ENCODE measurements at regions not wholly inside any gene's neighbourhood (a gene's known extent, or its start where the extent isn't known, plus 50 kb on each side); places are given as distances from the start of the nearest gene placed in this dataset.
"Not testable (repeated sequence)": the region's sequence is repeated elsewhere in the genome, so short reads cannot be mapped to it uniquely, and the experiment has no call there.

DNA sequence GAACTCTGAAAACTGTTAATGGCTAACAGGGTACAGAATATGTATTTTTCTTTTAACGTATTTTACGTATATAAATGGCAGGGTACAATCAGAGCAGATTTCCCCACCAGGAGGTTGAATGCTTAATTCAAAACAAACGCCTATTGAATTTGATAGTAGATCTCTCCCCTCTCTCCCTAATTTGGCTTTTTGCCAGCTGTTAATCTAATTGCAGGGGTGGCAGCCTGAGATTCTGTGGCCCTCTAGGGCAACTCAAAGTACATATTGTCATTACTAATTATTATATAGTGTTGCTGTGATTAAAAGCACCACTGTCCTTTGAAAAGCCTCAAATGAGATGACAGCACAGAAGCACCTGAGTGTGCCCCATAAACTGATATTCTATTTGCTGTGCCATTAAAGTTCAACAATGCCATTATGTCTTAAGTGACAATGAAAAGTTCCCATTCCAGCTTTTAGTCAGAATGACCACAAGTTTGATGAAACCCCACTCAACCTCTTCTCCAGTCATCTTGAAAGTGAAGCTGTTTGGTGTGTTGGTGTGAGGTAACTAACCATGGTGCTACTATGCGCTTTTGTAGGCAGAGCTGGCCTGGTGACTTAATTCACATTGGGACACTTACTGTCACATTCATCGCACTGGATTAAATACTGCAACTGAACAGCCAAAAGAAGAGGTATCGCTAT is 351.4 kb downstream of the KCNRG start:
- DNase-seq, result no peak

GRCh38 chr13:50369646-50370045 is 354.4 kb downstream of the KCNRG start:
- DNase-seq, result no peak

GRCh38 chr13:50370303-50370950 is 355.2 kb downstream of the KCNRG start:
- no peak for DNase-seq

GRCh38 chr13:50374517-50374916 is 359.3 kb downstream of the KCNRG start:
- no peak for DNase-seq

GRCh38 chr13:50375792-50376191 is 360.5 kb downstream of the KCNRG start:
- no peak for DNase-seq

GRCh38 chr13:50376895-50377575 is 361.8 kb downstream of the KCNRG start:
- no peak for DNase-seq

GRCh38 chr13:50377726-50378270 is 362.6 kb downstream of the KCNRG start:
- DNase-seq, result no peak

DNA sequence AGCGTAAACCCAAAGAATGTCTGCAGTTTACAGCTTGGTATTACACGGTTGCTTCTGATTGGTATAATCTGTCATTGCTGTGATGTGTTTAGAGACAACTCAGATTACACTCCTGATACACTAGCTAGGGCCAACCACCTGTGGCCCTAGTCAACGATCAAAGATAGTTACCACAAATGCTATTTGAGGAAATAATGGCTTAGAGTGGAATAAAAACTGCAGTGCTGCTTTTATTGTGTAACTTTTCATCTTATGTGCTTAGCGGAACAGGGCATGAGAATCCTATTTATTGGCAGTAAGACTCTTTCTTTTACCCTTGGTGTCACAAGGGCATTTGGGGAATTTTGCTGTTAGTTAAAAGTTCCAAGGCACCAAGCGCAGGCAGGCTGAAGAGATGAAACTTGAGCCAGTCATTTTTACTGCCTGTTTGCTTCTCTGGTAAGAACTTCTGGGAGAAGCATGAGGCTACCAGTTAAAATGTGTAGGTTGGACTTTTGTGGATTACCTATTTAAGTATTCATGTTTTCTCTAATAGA is 363.3 kb downstream of the KCNRG start:
- DNase-seq, result no peak

DNA sequence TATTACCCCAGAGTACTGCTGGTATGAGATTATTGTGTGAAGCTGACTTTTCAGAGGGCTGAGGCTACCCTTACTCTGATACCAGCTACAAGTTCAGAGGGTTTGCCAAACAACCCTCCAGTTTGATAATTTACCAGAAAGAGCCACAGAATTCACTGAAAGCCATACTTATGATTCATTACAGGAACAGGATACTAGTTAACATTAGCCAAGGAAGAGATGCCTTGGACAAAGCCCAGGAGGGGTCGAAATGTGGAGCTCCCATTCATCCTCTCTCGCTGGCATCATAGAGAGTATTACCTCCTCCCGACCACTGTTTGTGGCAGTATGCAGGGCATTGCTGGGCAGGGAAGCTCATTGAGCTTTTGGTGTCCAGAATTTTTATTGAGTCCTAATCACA is 364.3 kb downstream of the KCNRG start:
- no peak for DNase-seq

- no peak for DNase-seq
Observed at GRCh38 chr13:50380905-50381304, 365.7 kb downstream of the KCNRG start.

DNA sequence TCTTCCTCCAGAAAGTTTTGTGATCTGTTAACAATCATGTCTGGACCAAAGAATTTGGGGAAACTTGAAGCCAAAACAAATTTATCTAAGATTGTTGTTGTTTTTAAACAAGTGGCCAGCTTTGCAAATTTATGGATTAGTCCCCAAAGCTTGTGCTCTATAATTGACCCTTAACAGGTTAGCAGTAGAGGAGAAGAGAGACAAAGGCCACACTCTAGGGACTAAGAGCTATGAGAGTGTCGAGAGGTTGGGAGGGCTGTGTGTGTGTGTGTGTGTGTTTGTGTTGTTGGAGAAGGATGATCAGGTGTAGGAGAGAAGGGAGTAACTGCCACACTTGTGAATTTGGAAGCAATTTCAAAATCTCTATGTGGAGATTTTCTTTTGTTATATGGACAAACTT is 367.3 kb downstream of the KCNRG start:
- no peak for DNase-seq

DNA sequence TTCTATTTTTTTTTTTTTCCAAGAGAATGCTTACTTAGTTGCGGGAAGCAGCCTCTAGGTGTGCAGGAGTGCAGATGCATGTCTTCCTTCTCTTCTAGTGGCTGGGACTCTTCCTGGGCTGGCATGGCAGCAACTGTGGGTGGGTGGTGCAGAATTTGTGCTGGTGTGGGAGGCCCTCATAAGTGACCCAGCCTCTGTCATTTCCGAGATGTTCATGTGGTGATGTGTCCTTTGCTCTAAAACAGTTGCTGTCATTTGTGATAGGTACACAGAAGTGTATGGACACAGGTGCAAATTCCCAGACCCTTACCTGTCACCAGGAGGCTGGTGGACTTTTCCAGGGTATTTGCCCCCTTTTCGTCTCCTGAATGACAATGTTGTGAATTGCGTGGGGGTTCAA is 367.7 kb downstream of the KCNRG start:
- no peak for DNase-seq

DNA sequence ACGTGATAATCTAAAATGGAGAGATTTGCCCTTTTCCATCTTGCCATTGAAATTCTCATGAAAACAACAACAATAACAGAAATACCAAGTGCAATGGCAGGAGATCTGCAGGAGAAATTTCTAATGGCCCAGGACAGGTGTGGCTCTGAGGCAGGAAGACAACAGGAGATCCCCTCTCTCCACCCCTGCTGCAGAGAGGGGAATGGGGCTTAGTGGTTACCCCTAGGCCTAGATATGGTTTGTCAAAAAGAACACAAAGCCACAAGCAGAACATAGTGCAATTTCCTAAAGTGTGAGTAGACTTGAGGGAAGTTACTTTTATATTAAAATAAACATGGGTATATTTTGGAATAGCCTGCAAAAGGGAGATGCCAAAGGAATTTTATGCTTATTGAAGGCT is 369.5 kb downstream of the KCNRG start:
- no peak for DNase-seq

GRCh38 chr13:50386541-50387050 is 371.4 kb downstream of the KCNRG start:
- no peak for DNase-seq

- no peak for DNase-seq
Observed at GRCh38 chr13:50387051-50387581, 371.9 kb downstream of the KCNRG start.

GRCh38 chr13:50388481-50388880 is 373.2 kb downstream of the KCNRG start:
- no peak for DNase-seq

GRCh38 chr13:50389726-50390125 is 374.5 kb downstream of the KCNRG start:
- no peak for DNase-seq

DNA sequence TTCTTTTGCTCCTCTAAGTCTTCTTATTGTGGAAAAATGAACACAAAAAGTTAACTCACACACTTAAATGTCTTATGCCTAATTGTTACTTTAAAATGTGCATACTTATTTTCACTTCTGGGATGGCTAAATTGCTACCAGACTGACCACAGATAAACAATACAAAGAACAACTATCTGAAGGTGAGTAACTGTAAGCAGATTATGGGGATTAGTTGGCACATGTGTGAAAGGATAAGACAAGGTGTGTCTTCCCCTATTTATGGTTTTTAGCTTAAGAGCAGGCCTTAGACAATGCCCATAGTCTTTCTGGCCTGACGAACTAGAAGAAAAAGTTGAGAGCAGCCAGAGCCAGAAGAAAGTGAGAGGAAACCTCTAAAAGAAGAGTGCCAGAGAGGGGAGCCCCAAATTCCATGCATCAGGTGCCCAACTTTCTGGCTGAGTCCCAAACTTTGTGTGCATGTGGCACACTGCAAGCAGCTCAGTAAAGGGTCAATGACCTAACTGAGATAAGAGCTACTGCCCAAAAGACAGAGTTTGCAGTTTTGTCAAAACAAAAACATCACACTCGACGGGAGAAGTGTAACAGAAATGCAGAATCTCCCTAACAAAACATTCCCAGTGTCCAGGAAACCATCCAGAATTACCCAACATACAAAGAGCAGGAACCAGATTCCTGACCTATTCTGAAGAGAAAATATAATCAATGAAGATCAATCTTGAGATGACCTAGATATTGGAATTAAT is 375.4 kb downstream of the KCNRG start:
- no peak for DNase-seq

- no peak for DNase-seq
Observed at GRCh38 chr13:50392977-50393376, 377.7 kb downstream of the KCNRG start.

DNA sequence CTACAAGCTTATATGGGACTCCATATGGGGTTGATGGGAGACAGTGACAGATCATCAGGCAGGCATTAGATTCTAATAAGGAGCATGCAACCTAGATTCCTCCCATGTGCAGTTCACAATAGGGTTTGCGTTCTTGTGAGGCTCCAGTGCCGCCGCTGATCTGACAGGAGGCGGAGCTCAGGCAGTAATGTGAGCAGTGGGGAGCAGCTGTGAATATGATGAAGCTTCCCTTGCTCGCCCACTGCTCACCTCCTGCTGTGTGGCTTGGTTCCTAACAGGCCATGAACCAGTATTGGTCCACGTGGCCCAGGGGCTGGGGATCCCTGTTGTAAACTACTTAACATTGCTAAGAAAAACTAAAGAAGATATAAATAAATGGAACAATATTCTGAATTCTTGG is 378.4 kb downstream of the KCNRG start:
- no peak for DNase-seq

GRCh38 chr13:50396001-50396400 is 380.8 kb downstream of the KCNRG start:
- no peak for DNase-seq

- DNase-seq, result not testable (repeated sequence)
Observed at GRCh38 chr13:50396618-50397017, 381.4 kb downstream of the KCNRG start.
